ENCODE measurements at regions not wholly inside any gene's neighbourhood (a gene's known extent, or its start where the extent isn't known, plus 50 kb on each side); places are given as distances from the start of the nearest gene placed in this dataset.

- no peaks in the 10 kb centered on the region for H3K27me3 ChIP-seq (ENCODE audit: control insufficient read depth, insufficient read depth, low read length)
- H3K4me1 ChIP-seq (ENCODE audit: control insufficient read depth in 2 of 3, insufficient read depth in 2 of 3, low read depth in 1 of 3, low read length in 3 of 3), result peaks cover 0 to under 1% (median 0%) of the 10 kb centered on the region in 3 donors
- no peak overlapping the region for H3K4me3 ChIP-seq (ENCODE audit: low read length in 3 of 3)
- no peak for FAIRE-seq
- peak in 3 of 5 donors; percentile 38 to 71 (median 39) for DNase-seq
- H3K36me3 ChIP-seq (ENCODE audit: control insufficient read depth in 2 of 3, insufficient read depth in 3 of 3, low read length in 3 of 3), result no peaks in the 10 kb centered on the region
- H3K9me3 ChIP-seq (ENCODE audit: control insufficient read depth in 2 of 3, insufficient read depth in 1 of 3, low read length in 3 of 3), result peaks cover 0 to 5% (median 0%) of the 10 kb centered on the region in 3 donors
- H3K9ac ChIP-seq (ENCODE audit: low read length in 3 of 3), result no peak overlapping the region
- peak; percentile 11 for TF ChIP-seq CTCF (IDR thresholded peaks at IDR 0.05; ENCODE audit: borderline replicate concordance, extremely low read depth, insufficient read depth)
- H3K27ac ChIP-seq (ENCODE audit: low read depth in 2 of 2, low read length in 2 of 2), result no peak overlapping the region
- intact Hi-C loops (cut with DNase I), result no loop called here
Observed at GRCh38 chr1:4422504-4423289, 231.7 kb upstream of the AJAP1 start.

GRCh38 chr1:4424254-4424653 is 230.2 kb upstream of the AJAP1 start:
- peaks cover 0 to 2% (median 0%) of the 10 kb centered on the region in 3 donors for H3K4me1 ChIP-seq (ENCODE audit: control insufficient read depth in 2 of 3, insufficient read depth in 2 of 3, low read depth in 1 of 3, low read length in 3 of 3)
- no peaks in the 10 kb centered on the region for H3K27me3 ChIP-seq (ENCODE audit: control insufficient read depth, insufficient read depth, low read length)
- H3K27ac ChIP-seq (ENCODE audit: low read depth in 2 of 2, low read length in 2 of 2), result no peak overlapping the region
- H3K4me3 ChIP-seq (ENCODE audit: low read length in 3 of 3), result no peak overlapping the region
- peaks cover 0 to 5% (median 0%) of the 10 kb centered on the region in 3 donors for H3K9me3 ChIP-seq (ENCODE audit: control insufficient read depth in 2 of 3, insufficient read depth in 1 of 3, low read length in 3 of 3)
- intact Hi-C loops (cut with DNase I), result no loop called here
- DNase-seq (no peak), FAIRE-seq (no peak)
- TF ChIP-seq CTCF (IDR thresholded peaks at IDR 0.05; ENCODE audit: borderline replicate concordance, extremely low read depth, insufficient read depth), result no peak
- no peaks in the 10 kb centered on the region for H3K36me3 ChIP-seq (ENCODE audit: control insufficient read depth in 2 of 3, insufficient read depth in 3 of 3, low read length in 3 of 3)
- H3K9ac ChIP-seq (ENCODE audit: low read length in 3 of 3), result no peak overlapping the region

GRCh38 chr1:4424766-4425165 is 229.6 kb upstream of the AJAP1 start:
- DNase-seq, result no peak
- no peak overlapping the region for H3K27ac ChIP-seq (ENCODE audit: low read depth in 2 of 2, low read length in 2 of 2)
- H3K4me3 ChIP-seq (ENCODE audit: low read length in 3 of 3), result no peak overlapping the region
- no peak overlapping the region for H3K9ac ChIP-seq (ENCODE audit: low read length in 3 of 3)
- peaks cover 0 to 2% (median 0%) of the 10 kb centered on the region in 3 donors for H3K4me1 ChIP-seq (ENCODE audit: control insufficient read depth in 2 of 3, insufficient read depth in 2 of 3, low read depth in 1 of 3, low read length in 3 of 3)
- H3K9me3 ChIP-seq (ENCODE audit: control insufficient read depth in 2 of 3, insufficient read depth in 1 of 3, low read length in 3 of 3), result peaks cover 0 to 2% (median 0%) of the 10 kb centered on the region in 3 donors
- H3K36me3 ChIP-seq (ENCODE audit: control insufficient read depth in 2 of 3, insufficient read depth in 3 of 3, low read length in 3 of 3), result no peaks in the 10 kb centered on the region
- H3K27me3 ChIP-seq (ENCODE audit: control insufficient read depth, insufficient read depth, low read length), result no peaks in the 10 kb centered on the region
- no peak for TF ChIP-seq CTCF (IDR thresholded peaks at IDR 0.05; ENCODE audit: borderline replicate concordance, extremely low read depth, insufficient read depth)
- no peak for FAIRE-seq
- intact Hi-C loops (cut with DNase I), result no loop called here

Data from kidney (tissue), 13 donors.